Inflammatory macrophage (primary cell): ENCODE measurements at regions not wholly inside any gene's neighbourhood (a gene's known extent, or its start where the extent isn't known, plus 50 kb on each side); places are given as distances from the start of the nearest gene placed in this dataset.
"Not testable (repeated sequence)": the region's sequence is repeated elsewhere in the genome, so short reads cannot be mapped to it uniquely, and the experiment has no call there.

Experiments
- DNase-seq, 2 donors: peaks; one replicate each; pipeline ENCODE4 v3.0.0-alpha.2; 2020 to 2022

DNA sequence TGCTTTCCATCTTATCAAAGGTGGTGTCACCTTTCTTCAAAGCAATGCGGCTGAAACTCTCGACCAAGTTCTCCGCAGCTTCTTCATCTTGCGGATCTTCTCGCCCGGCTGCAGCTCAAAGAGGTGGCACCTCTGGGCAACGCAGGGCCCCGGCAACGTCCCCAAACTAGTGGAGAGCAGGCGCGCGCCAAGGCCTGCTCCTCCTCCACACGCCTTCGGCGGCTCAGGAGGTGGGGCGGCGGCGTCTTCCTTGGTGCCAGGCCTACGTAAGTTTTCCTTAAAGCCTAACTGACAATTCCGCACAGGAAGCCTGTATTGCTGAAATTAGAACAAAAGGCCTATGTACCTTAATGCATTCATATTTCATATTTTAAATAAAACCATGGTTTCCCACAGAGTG, 112.0 kb downstream of the TMX1 start:
- DNase-seq: no peak

DNA sequence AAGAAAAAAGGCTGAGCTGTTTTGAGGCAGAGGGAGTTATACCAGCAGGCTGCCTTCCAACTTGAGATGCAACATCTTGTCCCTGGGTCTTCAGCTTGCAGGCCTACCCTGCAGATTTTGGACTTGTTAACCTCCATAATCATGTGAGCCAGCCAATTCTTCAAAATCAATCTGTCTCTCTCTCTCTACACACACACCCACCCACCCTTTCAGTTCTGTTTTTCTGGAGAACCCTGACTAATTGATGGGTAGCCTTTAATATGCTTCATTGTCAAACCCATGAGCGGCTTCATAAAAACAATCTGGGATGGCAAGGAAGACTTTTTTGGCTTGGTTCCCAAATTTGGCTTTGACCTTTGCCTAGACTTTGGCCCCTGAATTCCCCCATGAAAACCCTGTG, 113.9 kb downstream of the TMX1 start:
- no peak for DNase-seq

DNA sequence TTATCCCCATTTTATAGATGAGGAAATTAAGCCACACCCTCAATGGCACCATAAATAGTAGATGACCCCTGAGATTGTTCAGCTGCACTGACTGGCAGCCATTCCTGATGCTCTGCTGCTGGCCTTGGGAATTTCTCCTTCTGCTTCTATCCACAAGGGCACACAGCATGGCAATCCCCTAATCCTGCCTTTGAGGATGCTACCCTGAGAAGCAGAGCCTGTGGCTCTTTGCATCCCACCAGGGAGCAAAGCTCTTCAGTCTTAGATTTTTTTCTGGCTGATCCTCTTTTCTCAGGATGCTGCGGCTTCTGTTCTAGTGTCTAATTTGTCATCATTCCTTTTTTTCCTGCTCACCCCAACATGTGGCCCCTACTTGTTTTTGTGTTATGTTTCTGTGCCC, 114.8 kb downstream of the TMX1 start:
- no peak for DNase-seq

DNA sequence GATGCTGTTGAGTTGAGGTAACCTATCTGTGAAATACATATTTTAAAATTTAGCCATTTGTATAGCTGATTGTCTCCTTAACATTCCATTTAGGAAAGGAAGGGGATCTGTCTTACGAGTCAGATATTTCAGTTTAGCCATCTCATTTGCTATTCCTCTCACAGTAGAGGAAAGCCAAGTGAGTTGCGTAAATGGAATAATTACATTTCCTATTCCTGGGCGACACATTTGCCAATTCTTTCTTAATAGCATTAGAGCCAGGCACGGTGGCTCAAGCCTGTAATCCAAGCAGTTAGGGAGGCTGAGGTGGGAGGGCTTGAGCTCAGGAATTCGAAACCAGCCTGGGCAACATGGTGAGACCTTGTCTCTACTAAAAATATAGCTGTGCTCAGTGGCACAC, 116.3 kb downstream of the TMX1 start:
- no peak for DNase-seq

DNA sequence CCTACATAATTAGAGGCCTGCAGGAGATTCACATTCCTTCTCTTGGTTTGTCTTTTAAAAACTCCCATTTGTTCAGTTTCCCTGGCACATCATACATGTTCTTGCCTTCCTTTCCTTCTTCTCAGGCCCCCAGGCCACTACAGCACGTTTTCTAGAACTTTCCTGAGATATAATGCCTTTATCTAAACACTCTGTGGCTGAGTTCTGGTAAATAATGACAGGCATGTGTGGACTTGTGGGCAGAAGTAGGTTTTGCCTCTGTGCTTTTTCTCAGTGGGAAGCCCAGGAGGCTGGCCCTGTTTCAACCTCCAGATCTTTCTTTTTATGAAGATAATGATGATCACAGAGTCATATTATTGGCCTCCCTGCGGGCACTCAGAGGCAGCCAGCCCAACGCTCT, 117.2 kb downstream of the TMX1 start:
- DNase-seq: no peak

DNA sequence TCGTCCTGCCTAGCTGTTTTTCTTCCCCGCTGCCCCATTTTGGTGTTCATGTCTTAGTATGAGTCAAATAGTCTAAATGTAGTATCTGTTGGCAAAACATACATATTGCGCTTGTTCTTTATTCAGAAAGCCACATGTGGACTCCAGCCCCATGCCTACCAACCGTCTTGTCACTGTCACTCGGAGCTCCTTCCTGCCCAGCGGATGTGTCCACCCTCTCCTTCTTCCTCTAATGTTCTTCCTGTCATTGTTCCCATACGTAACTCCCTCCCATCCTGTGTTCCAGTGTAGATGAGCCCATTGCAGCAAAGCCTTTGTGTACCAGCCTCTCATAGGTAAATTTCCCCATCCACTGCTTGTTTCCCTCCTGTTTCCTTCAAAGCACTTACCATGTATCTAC, 120.5 kb downstream of the TMX1 start:
- no peak for DNase-seq

DNA sequence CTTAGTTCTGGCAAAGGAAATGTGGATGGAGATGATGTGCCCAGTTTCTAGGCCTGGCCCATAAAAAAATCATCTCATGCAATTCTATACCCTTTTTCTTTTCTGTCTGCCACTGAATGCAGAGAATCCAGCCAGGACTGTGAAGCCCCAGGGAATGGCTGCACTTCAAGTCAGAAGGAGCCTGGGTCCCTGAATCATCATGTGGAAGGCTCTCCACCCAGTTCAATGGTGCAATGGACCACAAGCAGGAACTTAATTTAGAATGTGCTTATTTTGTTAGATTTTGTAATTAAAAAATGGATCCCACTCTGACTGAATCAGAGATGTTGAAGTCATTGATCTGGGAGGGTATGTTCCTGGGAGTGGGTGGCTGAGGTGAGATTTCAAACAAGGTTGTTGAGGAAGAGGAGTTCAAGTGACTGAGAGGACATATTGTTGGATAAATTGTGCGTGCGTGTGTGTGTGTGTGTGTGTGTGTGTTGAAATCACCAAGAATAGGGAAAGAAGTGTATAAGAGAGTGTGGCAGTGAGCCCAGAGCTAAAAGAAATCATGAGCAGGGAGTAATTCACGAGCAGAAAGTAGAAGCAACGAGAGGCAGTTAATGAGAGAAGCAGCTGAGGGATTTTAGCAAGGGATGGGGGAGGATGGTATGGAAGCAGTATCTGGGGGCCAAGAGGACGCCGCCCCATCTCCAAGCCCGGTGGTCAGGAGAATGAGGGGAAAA, 125.4 kb downstream of the TMX1 start:
- no peak for DNase-seq

DNA sequence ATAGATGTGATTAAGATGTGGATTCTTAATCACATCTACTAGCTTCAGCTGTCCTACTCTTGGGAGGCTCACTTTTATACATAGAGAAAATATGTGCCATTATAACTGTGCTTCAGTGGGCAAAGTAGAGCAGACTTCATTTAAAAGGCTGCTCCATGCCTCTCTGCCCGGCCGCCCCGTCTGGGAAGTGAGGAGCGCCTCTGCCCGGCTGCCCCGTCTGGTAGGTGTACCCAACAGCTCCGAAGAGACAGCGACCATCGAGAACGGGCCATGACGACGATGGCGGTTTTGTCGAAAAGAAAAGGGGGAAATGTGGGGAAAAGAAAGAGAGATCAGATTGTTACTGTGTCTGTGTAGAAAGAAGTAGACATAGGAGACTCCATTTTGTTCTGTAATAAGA, 126.4 kb downstream of the TMX1 start:
- not testable (repeated sequence) for DNase-seq

DNA sequence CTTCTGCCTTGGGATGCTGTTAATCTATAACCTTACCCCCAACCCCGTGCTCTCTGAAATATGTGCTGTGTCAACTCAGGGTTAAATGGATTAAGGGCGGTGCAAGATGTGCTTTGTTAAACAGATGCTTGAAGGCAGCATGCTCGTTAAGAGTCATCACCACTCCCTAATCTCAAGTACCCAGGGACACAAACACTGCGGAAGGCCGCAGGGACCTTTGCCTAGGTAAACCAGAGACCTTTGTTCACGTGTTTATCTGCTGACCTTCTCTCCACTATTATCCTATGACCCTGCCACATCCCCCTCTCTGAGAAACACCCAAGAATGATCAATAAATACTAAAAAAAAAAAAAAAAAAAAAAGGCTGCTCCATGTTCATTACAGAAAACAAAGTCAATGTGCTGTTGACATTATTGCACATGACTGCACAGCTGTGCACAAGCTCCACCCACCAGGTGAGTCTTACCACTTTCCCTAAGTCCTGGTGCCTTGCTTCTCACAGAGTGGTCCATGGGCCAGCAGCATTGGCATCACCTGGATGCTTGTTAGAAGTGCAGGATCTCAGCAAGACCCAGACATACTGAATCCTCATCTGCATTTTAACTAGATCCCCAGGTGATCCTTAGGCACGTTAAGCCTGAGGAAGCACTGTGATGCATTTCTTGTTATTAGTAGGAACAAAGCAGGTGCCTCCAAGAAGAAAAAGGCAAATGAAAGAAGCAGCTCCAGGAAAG, 127.0 kb downstream of the TMX1 start:
- DNase-seq: not testable (repeated sequence)

DNA sequence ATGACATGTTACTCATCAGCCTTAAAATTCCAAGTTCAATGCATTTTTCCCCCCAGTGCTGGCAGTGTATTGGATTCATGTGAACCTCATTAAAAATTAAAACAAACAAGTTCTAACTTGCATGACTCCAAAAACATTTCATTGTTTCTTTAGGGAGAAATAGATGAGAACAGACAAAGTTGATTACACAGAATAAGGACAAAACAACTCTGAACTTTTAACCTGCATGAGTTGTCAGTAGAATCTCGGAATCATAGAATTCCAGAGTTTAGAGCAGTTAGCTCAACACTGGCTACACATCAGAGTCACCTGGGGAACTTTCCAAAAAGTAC, 127.5 kb downstream of the TMX1 start:
- no peak for DNase-seq

DNA sequence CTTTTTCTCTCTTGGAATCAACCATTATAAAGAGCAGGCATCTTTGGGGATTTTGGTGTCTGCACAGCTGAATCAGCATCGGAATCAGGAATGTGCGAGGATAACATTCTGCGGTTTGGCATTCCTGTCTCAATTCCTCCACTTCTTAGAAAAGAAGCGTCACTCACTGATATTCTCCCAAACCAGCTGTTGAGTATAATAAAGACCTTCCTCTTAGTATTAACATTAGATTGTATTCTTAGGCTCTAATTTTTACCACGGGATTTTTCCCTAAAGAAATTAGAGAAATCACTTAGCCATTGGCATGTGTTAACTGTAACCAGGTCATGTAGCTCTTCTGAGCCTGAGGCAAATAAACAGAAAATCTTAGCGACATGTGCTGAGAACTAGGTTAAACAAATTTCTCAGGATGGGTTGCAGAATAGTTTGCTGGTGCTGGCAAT, 128.7 kb downstream of the TMX1 start:
- no peak for DNase-seq

DNA sequence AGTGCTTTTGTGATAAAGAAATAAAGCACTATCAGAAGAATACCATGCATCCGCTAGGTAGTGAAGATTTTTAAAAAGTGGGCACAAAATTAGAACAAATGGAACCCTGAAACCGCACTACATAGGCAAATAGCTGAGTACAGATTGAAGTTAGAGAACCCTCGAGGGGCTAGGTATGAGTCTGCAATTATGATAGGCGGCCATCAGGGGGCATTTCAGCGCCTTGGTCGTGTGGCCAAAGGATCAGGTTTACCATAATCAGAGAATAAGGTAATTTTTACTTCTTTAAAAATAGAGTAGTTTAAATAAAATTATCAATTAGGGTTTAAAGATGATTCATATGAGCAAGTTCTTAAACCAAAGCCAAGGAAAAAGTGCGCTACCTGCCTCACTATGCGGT, 129.8 kb downstream of the TMX1 start:
- peak in 1 of 2 donors; percentile 22 for DNase-seq

DNA sequence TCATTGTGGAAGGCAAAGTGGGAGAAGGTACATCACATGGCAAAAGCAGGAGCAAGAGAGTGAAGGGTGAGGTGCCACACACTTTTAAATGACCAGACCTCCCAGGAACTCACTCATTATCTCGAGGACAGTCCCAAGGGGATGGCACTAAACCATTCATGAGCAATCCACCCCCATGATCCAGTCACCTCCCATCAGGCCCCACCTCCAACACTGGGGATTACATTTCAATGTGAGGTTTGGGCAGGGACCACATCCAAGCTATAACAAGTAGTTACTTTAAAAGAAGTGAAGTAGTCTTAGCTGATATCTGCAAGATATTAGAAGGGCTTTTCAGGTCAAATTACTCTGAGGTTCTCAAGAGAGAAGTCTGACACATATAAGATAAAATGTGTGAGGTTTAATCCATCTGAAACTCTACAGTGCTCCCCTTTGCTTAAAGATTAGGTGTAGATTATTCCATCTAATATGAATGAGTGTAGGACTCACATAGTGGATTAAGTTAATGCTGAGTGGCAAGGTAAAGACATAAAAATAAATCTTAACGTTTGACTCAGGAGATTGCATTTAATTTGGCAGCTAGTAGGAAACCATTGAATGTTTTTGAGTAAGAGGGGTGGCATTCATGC, 130.8 kb downstream of the TMX1 start:
- DNase-seq: no peak

DNA sequence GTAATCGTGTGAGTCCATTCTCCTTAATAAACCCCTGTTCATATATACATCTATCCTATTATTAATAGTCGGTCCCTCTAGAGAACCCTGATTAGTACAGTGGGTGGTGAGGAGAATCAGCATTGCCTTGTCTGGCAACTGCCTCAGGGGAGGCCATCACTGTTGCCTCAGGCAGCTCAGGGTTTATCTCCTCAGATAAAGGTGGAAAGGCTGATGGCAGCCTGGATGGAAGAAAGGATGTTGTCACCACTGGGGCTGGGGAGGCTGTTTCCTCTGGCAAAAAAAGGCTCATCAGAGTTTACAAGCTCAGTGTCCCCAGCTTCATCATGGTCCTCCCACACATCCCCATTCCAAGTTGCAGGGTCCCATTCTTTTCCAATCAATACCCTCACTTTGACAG, 137.1 kb downstream of the TMX1 start:
- DNase-seq: not testable (repeated sequence)

DNA sequence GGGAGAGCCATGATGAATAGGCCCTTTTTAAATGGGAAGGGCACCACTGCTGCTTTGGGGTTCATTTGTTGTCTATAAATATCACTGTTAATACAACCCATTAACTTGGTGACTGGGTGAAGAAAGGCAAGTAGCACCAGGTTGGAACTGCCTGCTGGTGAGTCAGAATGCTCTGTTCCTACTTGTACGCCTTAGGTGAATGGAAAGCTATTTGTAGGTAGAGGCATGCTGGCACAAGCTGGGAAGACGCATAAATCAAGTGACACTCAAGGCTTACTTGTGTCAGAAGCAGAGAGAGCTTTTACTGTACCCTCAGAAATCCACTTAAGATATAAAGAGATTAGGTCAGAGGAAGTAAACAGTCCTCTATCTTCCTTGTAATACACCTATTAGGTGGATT, 142.5 kb downstream of the TMX1 start:
- no peak for DNase-seq

DNA sequence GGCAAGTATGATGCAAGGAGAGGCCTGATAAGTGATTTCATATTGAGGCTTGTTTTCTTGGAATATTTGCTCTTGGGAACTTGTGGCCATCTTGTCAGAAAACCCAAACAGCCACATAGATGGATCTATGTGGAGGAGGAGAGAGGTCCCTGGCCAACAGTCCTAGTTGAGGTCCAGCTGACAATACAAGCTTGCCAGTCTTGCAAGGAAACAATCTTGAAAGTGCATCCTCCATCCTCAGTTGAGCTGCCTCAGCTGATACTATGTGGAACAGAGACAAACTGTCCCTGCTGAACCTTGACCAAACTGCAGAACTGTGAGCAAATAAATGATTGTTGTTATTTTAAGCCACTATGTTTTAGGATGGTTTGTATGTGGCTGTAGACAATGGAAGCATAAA, 146.4 kb downstream of the TMX1 start:
- no peak for DNase-seq

DNA sequence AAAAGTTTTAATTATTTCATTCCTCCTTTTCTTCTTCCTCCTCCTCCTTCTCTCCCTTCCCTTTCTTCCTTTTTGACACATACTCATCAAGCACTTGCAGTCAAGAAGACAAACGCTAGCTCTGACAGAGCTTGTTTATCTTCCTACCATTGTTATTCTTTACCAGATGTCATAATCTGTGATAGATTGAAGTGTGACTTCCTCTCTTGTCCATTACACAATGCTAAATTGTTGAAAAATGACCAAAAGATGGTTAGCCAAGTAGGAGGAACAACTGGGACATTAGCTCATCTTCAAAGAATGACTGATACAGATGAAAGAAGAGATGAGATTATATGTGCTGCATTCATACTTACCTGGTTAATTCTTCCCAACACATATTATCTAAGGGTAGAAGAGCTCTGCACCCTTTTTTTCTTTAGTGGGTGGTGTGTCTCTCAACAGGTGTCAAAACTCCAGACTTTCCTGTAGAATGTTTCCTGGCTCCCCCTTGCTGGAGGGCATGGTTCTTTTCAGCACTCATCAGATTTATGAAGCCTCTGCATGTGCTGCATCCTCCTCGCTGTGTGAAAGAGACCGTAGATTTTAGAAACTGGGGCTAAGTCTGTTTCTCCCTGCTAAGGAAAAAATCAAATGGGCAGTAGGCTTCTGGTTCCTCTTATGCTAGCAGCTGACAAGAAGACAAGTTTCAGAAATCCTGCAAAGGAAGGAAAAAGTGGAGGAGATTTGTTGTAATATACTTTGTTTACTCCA, 147.1 kb downstream of the TMX1 start:
- peak in 1 of 2 donors; percentile 30 for DNase-seq

DNA sequence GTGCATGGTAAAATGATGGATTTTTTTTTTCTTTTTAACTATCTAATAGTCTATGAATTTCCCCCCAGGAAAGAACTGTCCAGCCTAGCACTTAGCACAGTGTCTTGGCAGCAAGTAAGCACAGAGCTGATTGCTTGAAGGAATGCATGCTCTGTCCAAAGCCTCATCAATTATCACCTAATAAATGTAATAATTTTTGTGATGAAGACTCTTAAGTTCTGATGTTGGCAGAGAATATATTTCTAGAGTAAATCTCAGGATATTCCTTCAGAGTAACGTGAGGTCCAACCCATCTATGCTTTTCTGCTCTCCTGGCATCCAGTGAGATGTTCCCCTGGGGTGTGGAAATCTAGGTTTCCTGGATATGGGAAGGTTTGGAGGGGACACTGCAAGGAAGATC, 152.4 kb downstream of the TMX1 start:
- DNase-seq: no peak

DNA sequence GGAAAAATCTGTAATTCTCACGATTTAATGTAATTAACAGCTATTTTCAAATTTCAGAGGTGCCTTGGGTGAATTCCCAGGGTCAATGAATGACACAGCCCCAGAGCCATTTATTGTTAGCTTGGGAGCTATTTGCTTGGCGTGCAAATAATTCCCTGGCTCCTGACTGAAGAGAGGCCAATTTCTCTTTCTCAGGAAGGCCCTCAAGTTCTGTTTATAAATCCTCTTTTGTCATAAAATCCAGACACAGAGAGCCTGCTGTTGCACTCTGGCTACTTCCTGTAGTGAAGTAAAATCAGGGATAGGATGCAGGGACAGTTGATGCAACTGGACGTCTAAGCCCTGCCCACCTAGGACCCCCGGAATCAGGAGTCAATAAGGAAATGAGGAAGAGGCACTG, 154.3 kb downstream of the TMX1 start:
- no peak for DNase-seq

DNA sequence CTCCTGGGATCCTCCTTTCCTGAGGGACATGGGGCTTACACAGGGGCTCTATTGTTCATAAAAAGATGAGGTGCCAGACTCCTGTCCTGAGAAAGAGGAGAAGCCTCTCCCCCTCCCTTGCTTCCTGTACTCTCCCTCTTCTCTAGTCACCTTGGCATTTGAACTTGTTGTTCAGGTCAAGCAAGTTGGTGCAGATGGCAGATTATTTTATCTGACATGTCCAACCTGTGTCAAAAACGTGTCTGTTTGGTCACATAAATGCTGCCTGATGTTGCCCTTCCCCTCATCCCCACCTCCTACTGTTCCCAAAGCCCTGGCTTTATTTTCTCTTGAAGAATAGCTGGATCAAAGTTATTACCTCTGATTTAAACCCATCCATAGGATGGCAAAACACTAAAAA, 154.8 kb downstream of the TMX1 start:
- no peak for DNase-seq

DNA sequence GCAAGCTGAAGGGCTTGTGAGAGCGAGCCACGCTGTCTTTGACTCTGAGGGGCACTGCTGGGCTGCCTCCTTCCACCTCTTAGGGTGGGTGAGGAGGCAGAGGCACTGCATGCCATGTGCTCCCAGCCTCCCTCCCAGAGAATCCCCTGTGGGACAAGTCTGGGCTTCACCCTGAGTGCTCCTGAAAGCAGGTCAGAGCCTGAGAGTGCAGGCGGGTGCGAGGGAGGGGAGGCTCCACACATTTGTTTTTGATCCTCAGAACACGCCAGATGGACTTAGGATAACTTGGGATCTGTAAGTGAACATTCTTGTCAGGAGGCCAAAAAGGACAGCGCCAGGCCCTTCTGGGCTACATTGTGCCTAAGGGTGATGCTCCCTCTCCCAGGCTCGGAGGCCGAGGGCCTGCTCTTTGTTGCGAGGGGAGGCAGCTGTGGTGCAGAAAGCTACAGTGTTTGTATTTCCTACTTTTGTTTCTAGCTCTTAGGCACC, 155.4 kb downstream of the TMX1 start:
- no peak for DNase-seq

DNA sequence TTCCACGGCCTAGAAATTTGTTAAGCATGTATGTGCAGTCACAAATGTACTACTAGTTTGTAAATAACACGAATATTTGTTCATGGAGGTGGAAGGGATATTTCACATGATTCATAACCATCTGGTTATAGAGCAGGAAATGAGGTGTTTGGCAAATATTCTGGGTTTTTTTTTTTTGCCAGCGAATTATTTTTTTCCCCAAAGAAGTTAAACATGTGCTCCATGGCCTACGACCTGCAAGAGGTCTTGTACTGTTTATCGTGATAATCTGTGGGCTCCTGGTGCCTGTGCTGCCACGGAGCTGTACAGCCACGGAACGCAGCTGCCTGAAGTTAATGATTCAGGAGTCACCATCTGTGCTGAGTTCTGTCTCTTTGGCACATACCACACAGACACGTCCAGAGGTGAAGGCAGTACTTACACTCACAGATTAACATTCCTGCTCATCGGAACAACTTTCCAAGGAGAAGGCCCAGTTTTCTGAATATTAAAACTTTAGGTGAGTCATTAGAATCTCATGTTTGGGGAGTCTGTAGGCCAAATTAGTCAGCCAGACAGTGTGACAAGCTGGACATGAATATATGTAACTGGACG, 156.3 kb downstream of the TMX1 start:
- DNase-seq: no peak

DNA sequence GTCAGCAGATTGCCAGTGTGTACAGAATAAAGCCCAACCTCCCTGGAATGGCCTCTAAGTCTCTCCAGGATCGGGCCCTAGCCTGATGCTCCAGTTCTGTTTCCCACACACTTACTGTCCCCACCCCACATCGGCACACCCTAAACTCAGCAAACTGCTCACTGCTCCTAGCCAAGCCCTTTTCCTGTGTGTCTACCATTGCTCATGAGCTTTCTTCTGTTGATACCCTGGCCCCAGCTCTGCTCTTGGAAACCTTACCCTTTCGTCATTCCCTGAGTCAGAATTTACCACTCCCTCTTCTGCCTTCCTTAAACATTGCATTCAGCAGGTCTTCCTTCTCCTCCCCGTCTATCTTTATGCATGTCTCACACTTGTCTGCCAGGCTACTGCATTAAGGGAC, 158.9 kb downstream of the TMX1 start:
- no peak for DNase-seq
